HEK293 (cell line): ENCODE measurements at regions not wholly inside any gene's neighbourhood (a gene's known extent, or its start where the extent isn't known, plus 50 kb on each side); places are given as distances from the start of the nearest gene placed in this dataset.
"Not testable (repeated sequence)": the region's sequence is repeated elsewhere in the genome, so short reads cannot be mapped to it uniquely, and the experiment has no call there.

ENCODE experiments used
- CTCF ChIA-PET: fragments of 350-600 bp; formaldehyde crosslinking; extraction: SDS; loops from one replicate; lab custom pipeline; 2021; ENCODE audit warnings: antibody characterized with exemption; lab: Yijun Ruan, JAX
- POLR2A ChIA-PET: fragments of 300-600 bp; formaldehyde crosslinking; extraction: SDS; loops from one replicate; lab custom pipeline; 2020; ENCODE audit warnings: antibody characterized with exemption, inconsistent platforms; lab: Yijun Ruan, JAX
- H3K27ac ChIP-seq: fragments of 200-500 bp; sonication (Bioruptor generic); 2 replicates; pipeline ENCODE4 v1.5.1; 2014; ENCODE audit warnings: low read depth, low read length, control low read depth, inconsistent platforms; ENCODE audit errors: extremely low read depth
- H3K36me3 ChIP-seq, 2 experiments: fragments of 200-500 bp in 1 of 2; sonication (Bioruptor generic) in 1 of 2; 1 replicate in 1 of 2; 2 replicates in 1 of 2; pipeline ENCODE4 v1.5.1; 2014 to 2017; ENCODE audit warnings: inconsistent platforms in 2 of 2, low read length in 2 of 2; ENCODE audit not compliant: control insufficient read depth in 2 of 2, insufficient read depth in 1 of 2
- H3K4me1 ChIP-seq: fragments of 200-500 bp; sonication (Bioruptor generic); 2 replicates; pipeline ENCODE4 v1.5.1; 2014; ENCODE audit warnings: mild to moderate bottlenecking, low read length, inconsistent platforms; ENCODE audit not compliant: control insufficient read depth, insufficient read depth
- H3K4me3 ChIP-seq: 2 replicates; pipeline ENCODE4 v1.5.1; 2011; ENCODE audit warnings: low read depth, mild to moderate bottlenecking, control low read depth, low read length, moderate library complexity
- H3K9me3 ChIP-seq: fragments of 200-500 bp; sonication (Bioruptor generic); 2 replicates; pipeline ENCODE4 v1.5.1; 2014; ENCODE audit warnings: low read depth, low read length, inconsistent platforms; ENCODE audit not compliant: control insufficient read depth, insufficient read depth
- FEZF1 ChIP-seq: fragments of 450-650 bp; formaldehyde crosslinking; IDR thresholded peaks from 2 replicates; pipeline ENCODE4 v1.5.1; 2016; ENCODE audit warnings: missing biosample characterization, missing genetic modification characterization
- GLIS1 ChIP-seq: fragments of 450-650 bp; formaldehyde crosslinking; IDR thresholded peaks from 2 replicates; pipeline ENCODE4 v1.5.1; 2016; ENCODE audit warnings: missing biosample characterization, missing genetic modification characterization
- WT1 ChIP-seq: fragments of 450-650 bp; formaldehyde crosslinking; IDR thresholded peaks from 2 replicates; pipeline ENCODE4 v1.5.1; 2016; ENCODE audit warnings: missing biosample characterization, missing genetic modification characterization
- ZFHX2 ChIP-seq: fragments of 450-650 bp; formaldehyde crosslinking; conservative IDR thresholded peaks from 2 replicates; pipeline ENCODE4 v1.5.1; 2016; ENCODE audit warnings: missing biosample characterization, missing genetic modification characterization
- ZFP41 ChIP-seq: fragments of 450-650 bp; formaldehyde crosslinking; IDR thresholded peaks from 2 replicates; pipeline ENCODE4 v1.5.1; 2016; ENCODE audit warnings: missing biosample characterization, missing genetic modification characterization, borderline replicate concordance
- ZNF157 ChIP-seq: fragments of 450-650 bp; formaldehyde crosslinking; IDR thresholded peaks from 2 replicates; pipeline ENCODE4 v1.5.1; 2016; ENCODE audit warnings: missing biosample characterization, missing genetic modification characterization
- ZNF174 ChIP-seq: fragments of 450-650 bp; formaldehyde crosslinking; IDR thresholded peaks from 2 replicates; pipeline ENCODE4 v1.5.0; 2017; ENCODE audit warnings: missing biosample characterization, mild to moderate bottlenecking, missing genetic modification characterization
- ZNF175 ChIP-seq: fragments of 450-650 bp; formaldehyde crosslinking; IDR thresholded peaks from 2 replicates; pipeline ENCODE4 v1.5.1; 2016; ENCODE audit warnings: missing biosample characterization, missing genetic modification characterization
- ZNF366 ChIP-seq: fragments of 450-650 bp; formaldehyde crosslinking; conservative IDR thresholded peaks from 2 replicates; pipeline ENCODE4 v1.5.1; 2016; ENCODE audit warnings: missing biosample characterization, missing genetic modification characterization
- ZNF501 ChIP-seq: fragments of 450-650 bp; formaldehyde crosslinking; IDR thresholded peaks from 2 replicates; pipeline ENCODE4 v1.5.1; 2016; ENCODE audit warnings: missing biosample characterization, missing genetic modification characterization
- ZNF530 ChIP-seq: fragments of 450-650 bp; formaldehyde crosslinking; IDR thresholded peaks from 2 replicates; pipeline ENCODE4 v1.5.1; 2016; ENCODE audit warnings: low read depth, missing biosample characterization, missing genetic modification characterization
- ZNF544 ChIP-seq: fragments of 450-650 bp; formaldehyde crosslinking; IDR thresholded peaks from 2 replicates; pipeline ENCODE4 v1.5.0; 2017; ENCODE audit warnings: missing biosample characterization, missing genetic modification characterization
- ZNF600 ChIP-seq: fragments of 450-650 bp; formaldehyde crosslinking; IDR thresholded peaks from 2 replicates; pipeline ENCODE4 v1.5.1; 2016; ENCODE audit warnings: missing biosample characterization, missing genetic modification characterization
- ZNF660 ChIP-seq: fragments of 450-650 bp; IDR thresholded peaks from 2 replicates; pipeline ENCODE4 v1.5.1; 2018; ENCODE audit warnings: missing biosample characterization, mild to moderate bottlenecking, missing genetic modification characterization
- ZNF747 ChIP-seq: fragments of 450-650 bp; formaldehyde crosslinking; IDR thresholded peaks from 2 replicates; pipeline ENCODE4 v1.5.1; 2016; ENCODE audit warnings: missing biosample characterization, missing genetic modification characterization
- ZNF791 ChIP-seq: fragments of 450-650 bp; formaldehyde crosslinking; IDR thresholded peaks from 2 replicates; pipeline ENCODE4 v1.5.1; 2016; ENCODE audit warnings: missing biosample characterization, missing genetic modification characterization
- ZNF792 ChIP-seq: fragments of 450-650 bp; formaldehyde crosslinking; IDR thresholded peaks from 2 replicates; pipeline ENCODE4 v1.5.1; 2016; ENCODE audit warnings: missing biosample characterization, missing genetic modification characterization
- ZNF830 ChIP-seq: fragments of 450-650 bp; IDR thresholded peaks from 2 replicates; pipeline ENCODE4 v1.5.0; 2018; ENCODE audit warnings: missing biosample characterization, missing genetic modification characterization, low read depth, mild to moderate bottlenecking, moderate library complexity
- ZSCAN23 ChIP-seq: fragments of 450-650 bp; formaldehyde crosslinking; IDR thresholded peaks from 2 replicates; pipeline ENCODE4 v1.5.1; 2016; ENCODE audit warnings: missing biosample characterization, missing genetic modification characterization
- ZSCAN30 ChIP-seq: fragments of 450-650 bp; IDR thresholded peaks from 2 replicates; pipeline ENCODE4 v1.5.1; 2018; ENCODE audit warnings: missing biosample characterization, mild to moderate bottlenecking, missing genetic modification characterization, moderate library complexity
- TF ChIP-seq, protein P1 (sequence below): fragments of 450-650 bp; formaldehyde crosslinking; IDR thresholded peaks from 2 replicates; pipeline ENCODE4 v1.5.1; 2017; ENCODE audit warnings: missing biosample characterization, missing genetic modification characterization

DNA sequence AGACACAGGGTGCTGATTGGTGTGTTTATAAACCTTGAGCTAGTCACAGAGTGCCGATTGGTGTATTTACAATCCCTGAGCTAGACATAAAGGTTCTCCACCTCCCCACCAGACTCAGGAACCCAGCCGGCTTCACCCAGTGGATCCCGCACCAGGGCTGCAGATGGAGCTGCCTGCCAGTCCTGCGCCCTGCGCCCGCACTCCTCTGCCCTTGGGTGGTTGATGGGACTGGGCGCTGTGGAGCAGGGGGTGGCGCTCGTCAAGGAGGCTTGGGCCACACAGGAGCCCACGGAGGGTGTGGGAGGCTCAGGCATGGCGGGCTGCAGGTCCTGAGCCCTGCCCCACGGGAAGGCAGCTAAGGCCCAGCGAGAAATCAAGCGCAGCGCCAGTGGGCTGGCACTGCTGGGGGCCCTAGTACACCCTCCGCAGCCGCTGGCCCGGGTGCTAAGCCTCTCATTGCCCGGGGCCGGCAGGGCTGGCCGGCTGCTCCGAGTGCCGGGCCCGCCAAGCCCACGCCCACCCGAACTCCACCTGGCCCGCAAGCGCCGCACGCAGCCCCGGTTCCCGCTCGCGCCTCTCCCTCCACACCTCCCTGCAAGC, 1049.6 kb downstream of the CDH11 start:
- H3K27ac ChIP-seq, H3K9me3 ChIP-seq, H3K4me3 ChIP-seq, POLR2A ChIA-PET, H3K4me1 ChIP-seq, H3K36me3 ChIP-seq: not testable (repeated sequence)
- CTCF ChIA-PET: interaction anchor here (0.7 kb wide), 1 partner anchor 68 kb away, joined by 3 read pairs; no protein-coding TSS in a partner anchor

DNA sequence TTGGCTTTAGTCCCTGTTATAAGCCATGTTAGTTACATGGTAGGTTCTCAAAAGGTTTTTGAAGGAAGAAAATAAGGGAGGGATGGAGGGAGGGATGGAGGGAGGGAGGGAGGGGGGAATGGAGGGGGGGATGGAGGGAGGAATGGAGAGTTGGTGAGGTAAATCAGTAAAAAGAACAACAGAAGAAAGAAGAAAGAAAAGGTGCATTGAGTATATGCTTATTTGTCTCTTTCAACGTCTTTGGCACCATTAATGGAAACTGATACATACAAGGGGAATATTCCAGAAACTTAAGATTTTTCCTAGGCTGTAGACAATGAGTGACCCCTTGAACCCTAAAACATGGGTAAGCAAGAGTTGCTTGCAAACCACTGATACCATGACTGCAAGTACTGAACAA, 1056.3 kb downstream of the CDH11 start:
- TF ChIP-seq ZNF791 (no peak), ZSCAN30 (tag by site-specific recombination) (no peak), ZFHX2 (no peak), ZNF157 (no peak), ZNF660 (tag by site-specific recombination) (no peak), WT1 (tag by site-specific recombination) (no peak), ZSCAN23 (tag by site-specific recombination) (no peak), ZNF530 (no peak), ZNF830 (tag by site-specific recombination) (no peak), FEZF1 (tag by site-specific recombination) (no peak), ZNF175 (tag by site-specific recombination) (no peak)
- CTCF ChIA-PET: no interaction called here
- POLR2A ChIA-PET: no interaction called here
- H3K36me3 ChIP-seq: no peaks in the 10 kb centered on the region
- no peaks in the 10 kb centered on the region for H3K4me1 ChIP-seq
- no peak overlapping the region for H3K4me3 ChIP-seq
- H3K27ac ChIP-seq: no peak overlapping the region
- no peaks in the 10 kb centered on the region for H3K9me3 ChIP-seq

DNA sequence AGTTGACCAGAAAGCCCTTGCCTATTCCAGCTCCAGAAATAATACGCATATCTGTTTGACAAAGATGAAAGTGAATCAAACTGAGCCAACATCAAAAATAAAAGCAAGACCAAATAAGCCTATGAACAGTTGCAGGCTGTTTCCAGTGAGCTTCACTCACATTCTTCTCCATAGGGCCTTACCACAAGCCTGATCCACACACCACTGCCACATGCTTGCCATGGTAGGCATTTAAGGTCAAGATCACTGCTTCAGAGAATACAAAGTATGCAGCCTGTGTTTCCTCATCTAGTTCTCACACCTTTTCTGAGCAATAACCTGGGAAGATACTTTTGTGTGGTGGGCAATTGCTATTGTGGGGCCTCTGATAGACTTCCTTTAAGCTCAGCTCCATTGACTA, 1060.2 kb downstream of the CDH11 start:
- Histone ChIP-seq H3K9me3 (no peaks in the 10 kb centered on the region), H3K4me3 (no peak overlapping the region), H3K4me1 (no peaks in the 10 kb centered on the region), H3K27ac (no peak overlapping the region), H3K36me3 (no peaks in the 10 kb centered on the region)
- ChIA-PET POLR2A (no interaction called here), CTCF (no interaction called here)
- TF ChIP-seq, protein P1, sequence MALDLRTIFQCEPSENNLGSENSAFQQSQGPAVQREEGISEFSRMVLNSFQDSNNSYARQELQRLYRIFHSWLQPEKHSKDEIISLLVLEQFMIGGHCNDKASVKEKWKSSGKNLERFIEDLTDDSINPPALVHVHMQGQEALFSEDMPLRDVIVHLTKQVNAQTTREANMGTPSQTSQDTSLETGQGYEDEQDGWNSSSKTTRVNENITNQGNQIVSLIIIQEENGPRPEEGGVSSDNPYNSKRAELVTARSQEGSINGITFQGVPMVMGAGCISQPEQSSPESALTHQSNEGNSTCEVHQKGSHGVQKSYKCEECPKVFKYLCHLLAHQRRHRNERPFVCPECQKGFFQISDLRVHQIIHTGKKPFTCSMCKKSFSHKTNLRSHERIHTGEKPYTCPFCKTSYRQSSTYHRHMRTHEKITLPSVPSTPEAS (tag by site-specific recombination): no peak
- no peak for TF ChIP-seq ZNF600 (tag by site-specific recombination)
- TF ChIP-seq ZFP41 (tag by site-specific recombination): no peak
- no peak for TF ChIP-seq ZFHX2
- TF ChIP-seq ZNF544 (tag by site-specific recombination): no peak
- no peak for TF ChIP-seq ZNF792 (tag by site-specific recombination)
- TF ChIP-seq ZNF174 (tag by site-specific recombination): no peak

DNA sequence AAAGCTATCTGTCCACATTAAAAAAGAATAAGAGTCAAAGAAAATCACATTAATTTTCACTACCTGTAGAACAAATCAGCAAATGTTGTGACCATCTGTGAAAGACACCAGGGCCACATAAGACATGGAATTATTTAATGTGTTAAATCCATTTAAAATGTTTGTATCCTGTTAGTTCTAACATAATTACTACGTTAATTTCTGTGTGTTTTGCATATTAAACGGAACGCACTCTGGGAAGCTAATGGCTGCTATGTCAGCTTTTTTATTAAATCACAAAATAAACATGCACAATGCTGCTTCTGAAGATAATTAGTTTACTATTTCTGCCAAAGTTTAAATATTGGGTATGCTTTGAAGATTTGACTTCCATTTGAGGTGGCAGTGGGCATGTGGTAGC, 1061.2 kb downstream of the CDH11 start:
- H3K27ac ChIP-seq: no peak overlapping the region
- POLR2A ChIA-PET: no interaction called here
- no peaks in the 10 kb centered on the region for H3K9me3 ChIP-seq
- no peaks in the 10 kb centered on the region for H3K36me3 ChIP-seq
- H3K4me1 ChIP-seq: no peaks in the 10 kb centered on the region
- no peak overlapping the region for H3K4me3 ChIP-seq
- CTCF ChIA-PET: interaction anchor here (1.0 kb wide), 2 partner anchors 28 to 54 kb away, joined by 3 read pairs; no protein-coding TSS in a partner anchor
- TF ChIP-seq GLIS1 (tag by site-specific recombination): no peak
- no peak for TF ChIP-seq ZNF747 (tag by site-specific recombination)
- no peak for TF ChIP-seq ZNF366 (tag by site-specific recombination)
- no peak for TF ChIP-seq ZNF501 (tag by site-specific recombination)
